IPS DF 6.9 (cell line): ENCODE measurements at regions not wholly inside any gene's neighbourhood (a gene's known extent, or its start where the extent isn't known, plus 50 kb on each side); places are given as distances from the start of the nearest gene placed in this dataset.
A peak's percentile ranks its signal among the peaks of the same experiment; 100 is the strongest.

ENCODE experiments used
- DNase-seq: peaks from one replicate; pipeline ENCODE4 v3.0.0-alpha.2; 2013; ENCODE audit warnings: low read depth, low spot score
- H3K27ac ChIP-seq: one replicate; pipeline ENCODE4 v1.5.1; 2013; ENCODE audit warnings: low read length, control low read depth
- H3K27me3 ChIP-seq: 2 replicates; pipeline ENCODE4 v1.6.1; 2013; ENCODE audit warnings: mild to moderate bottlenecking, low read length; ENCODE audit not compliant: control insufficient read depth, insufficient read depth
- H3K36me3 ChIP-seq: 2 replicates; pipeline ENCODE4 v1.6.1; 2013; ENCODE audit warnings: low read length; ENCODE audit not compliant: control insufficient read depth, insufficient read depth
- H3K4me1 ChIP-seq: 2 replicates; pipeline ENCODE4 v1.6.1; 2013; ENCODE audit warnings: low read length; ENCODE audit not compliant: control insufficient read depth, insufficient read depth
- H3K4me3 ChIP-seq: 2 replicates; pipeline ENCODE4 v1.5.1; 2013; ENCODE audit warnings: mild to moderate bottlenecking, low read length
- H3K9me3 ChIP-seq: 2 replicates; pipeline ENCODE4 v1.6.1; 2013; ENCODE audit warnings: low read length, inconsistent platforms; ENCODE audit not compliant: control insufficient read depth, insufficient read depth
- WGBS: extraction: QIAGEN DNeasy Blood & Tissue Kit; methylation state at CpG from one replicate; pipeline ENCODE4 v1.1.7; 2013; ENCODE audit warnings: mixed read lengths, missing lambda C conversion rate; ENCODE audit not compliant: insufficient read length, insufficient coverage; 5-methylcytosine and 5-hydroxymethylcytosine counted together

DNA sequence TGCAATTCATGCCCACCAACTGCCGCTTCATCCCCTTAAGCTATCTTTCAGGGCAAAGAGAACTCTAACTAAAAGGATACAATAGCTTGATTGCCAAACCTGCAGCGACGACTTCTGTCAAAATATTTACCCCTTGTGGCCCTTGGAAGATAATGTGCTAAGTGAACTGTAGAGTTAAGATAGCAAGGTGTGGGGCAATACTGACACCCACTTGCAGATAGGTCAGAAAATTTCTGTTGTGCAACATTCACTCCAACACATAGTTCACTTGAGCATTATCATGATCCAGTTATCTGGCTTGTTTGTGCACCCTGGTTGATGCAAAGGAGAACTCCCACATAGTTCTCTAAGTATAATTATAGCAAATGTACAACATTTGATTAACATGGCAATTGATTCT, 55.6 kb downstream of the RHOXF2B start:
- no CpG with 5 or more reads among the region's 3 CpGs for WGBS
- DNase-seq: no peak
- H3K27ac ChIP-seq: no peak overlapping the region

DNA sequence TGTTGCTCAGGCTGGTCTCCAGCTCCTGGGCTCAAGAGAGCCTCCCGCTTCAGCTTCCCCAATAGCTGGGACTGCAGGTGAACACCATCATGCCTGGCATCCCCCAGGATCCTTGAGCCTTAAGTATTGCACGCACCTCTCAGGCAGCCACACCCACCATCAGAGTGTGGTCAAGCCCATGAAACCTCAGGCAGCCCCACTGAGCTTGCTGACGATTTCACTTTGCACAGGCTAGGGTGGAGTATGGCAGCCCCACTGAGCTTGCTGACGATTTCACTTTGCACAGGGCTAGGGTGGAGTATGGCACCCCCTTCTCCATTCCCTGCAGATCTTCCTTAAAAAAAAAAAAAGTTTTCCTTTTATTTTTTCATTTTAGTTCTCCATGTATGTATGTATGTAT, 57.2 kb downstream of the RHOXF2B start:
- H3K4me1 ChIP-seq: 0 out of 2 replicates have a peak, but pooled peaks cover 1% of the 10 kb centered on the region
- no peaks in the 10 kb centered on the region for H3K9me3 ChIP-seq
- no CpG with 5 or more reads among the region's 4 CpGs for WGBS
- no peak for DNase-seq
- no peak overlapping the region for H3K4me3 ChIP-seq
- H3K36me3 ChIP-seq: no peaks in the 10 kb centered on the region
- no peak overlapping the region for H3K27ac ChIP-seq
- H3K27me3 ChIP-seq: peaks cover 28% of the 10 kb centered on the region

More for the DNA sequence above, 55.6 kb downstream of the RHOXF2B start:
- no peak overlapping the region for H3K4me3 ChIP-seq
- no peaks in the 10 kb centered on the region for H3K9me3 ChIP-seq
- peaks cover 12% of the 10 kb centered on the region for H3K27me3 ChIP-seq
- no peaks in the 10 kb centered on the region for H3K4me1 ChIP-seq
- no peaks in the 10 kb centered on the region for H3K36me3 ChIP-seq

DNA sequence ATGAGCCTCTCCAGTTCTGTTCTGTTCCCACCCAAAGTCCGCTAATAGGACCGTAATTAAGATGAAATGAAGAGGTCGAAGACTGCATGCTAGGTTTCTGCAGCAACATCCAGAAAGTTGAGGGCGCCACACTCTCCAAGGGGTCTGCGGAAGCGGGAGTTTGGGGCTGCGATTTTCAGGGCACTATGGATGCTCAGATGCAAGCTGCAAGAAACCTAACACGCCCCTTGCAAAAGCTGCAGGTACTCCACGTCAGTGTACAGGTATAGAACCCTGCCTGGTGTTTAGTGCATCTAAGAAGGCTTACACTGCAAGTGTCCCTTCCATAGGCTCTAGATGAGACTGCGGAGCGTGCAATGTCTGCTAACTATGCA, 61.4 kb downstream of the RHOXF2B start:
- WGBS: no CpG with 5 or more reads among the region's 11 CpGs
- H3K4me3 ChIP-seq: no peak overlapping the region
- H3K36me3 ChIP-seq: no peaks in the 10 kb centered on the region
- DNase-seq: no peak
- H3K9me3 ChIP-seq: no peaks in the 10 kb centered on the region
- H3K27me3 ChIP-seq: peaks cover 54% of the 10 kb centered on the region
- no peak overlapping the region for H3K27ac ChIP-seq
- 0 out of 2 replicates have a peak, but pooled peaks cover 1% of the 10 kb centered on the region for H3K4me1 ChIP-seq

DNA sequence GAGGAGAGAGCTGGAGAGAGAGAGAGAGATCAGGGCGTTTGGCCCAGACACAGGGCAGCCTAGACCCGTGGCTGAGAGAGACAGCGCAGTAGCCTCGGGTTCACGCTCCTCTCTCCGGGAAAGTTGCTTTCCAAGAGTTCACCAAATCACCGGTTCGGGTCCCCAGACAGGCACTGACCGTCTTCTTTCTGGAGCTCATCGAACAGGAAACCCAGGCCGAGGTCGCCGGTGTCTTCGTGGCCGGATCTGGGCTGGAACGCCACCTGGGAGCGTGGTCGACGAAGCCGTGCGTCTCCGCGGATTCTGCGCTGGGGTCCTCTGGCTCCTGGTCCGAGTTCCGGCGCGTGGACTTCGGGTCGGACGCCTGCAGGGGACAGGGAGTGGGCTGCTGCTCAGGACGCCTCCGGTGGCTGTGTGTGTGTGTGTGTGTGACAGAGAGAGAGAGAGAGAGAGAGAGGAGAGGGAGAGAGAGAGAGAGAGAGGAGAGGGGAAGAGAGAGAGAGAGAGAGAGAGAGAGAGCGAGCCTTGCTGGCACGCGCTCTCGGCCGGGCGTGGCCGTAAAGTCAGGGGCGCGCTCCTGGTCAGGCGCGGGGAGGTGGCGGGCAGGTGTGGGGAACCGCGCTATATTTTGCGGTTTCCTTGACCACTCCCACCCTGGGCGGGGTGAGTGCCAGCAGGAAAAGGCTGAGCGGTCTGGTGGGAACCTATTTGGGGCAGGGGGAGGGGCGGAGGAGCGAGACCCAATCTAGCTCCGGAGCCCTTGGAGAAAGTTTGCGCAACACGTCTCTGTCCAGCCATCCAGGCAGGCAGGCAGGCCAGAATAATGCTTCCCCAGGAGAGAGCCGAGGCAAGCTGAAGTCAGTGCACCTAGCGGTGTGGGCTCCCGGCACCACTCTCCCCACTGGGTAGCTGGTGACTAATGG, 62.1 kb downstream of the RHOXF2B start:
- no peak for DNase-seq

DNA sequence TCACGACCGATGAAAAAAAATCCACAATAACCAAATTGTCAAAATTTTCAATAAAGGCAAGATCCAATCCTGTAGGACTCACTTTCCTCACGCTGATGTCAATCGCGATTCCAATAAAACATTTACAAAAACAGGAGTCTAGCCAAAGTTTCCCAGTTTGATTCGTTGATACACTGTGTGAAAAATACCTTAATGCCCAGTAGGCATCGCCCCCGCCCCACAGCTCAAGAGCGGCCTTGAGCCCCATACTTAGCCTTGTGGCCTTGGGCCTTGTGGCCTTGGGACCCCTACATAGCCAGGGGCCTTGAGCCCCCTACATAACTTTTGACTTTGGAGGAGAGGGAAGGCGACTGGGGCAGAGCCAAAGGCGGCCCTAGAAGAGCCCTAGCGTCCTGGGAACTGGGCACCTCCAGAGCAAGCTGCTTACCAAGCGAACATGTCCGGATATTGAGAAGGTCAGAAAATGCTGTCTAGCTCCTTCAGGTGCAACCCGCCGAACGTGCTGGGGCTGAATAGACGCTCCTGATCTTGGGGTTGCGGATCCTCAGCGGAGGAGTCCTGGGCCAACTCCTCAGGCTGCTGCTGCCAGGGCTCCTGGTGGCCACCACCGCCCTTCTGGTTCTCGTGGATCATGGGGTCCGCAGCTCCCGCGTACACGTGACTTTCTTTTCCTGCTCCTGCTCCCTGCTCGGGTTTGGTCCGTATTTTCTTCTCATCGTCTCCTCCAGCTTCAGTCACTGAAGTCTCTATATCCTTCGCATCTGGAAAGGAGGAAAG, 62.9 kb downstream of the RHOXF2B start:
- H3K27me3 ChIP-seq: peaks cover 56% of the 10 kb centered on the region
- no peaks in the 10 kb centered on the region for H3K36me3 ChIP-seq
- H3K9me3 ChIP-seq: no peaks in the 10 kb centered on the region
- H3K27ac ChIP-seq: no peak overlapping the region
- DNase-seq: no peak
- no CpG with 5 or more reads among the region's 30 CpGs for WGBS
- 0 out of 2 replicates have a peak, but pooled peaks cover 1% of the 10 kb centered on the region for H3K4me1 ChIP-seq
- peak overlapping the region; percentile 25; the same call in 1 of the 2 replicates for H3K4me3 ChIP-seq

More for the DNA sequence above, 62.1 kb downstream of the RHOXF2B start:
- no peaks in the 10 kb centered on the region for H3K36me3 ChIP-seq
- peaks cover 56% of the 10 kb centered on the region for H3K27me3 ChIP-seq
- H3K4me3 ChIP-seq: peak overlapping the region; percentile 25; the same call in 1 of the 2 replicates
- no CpG with 5 or more reads among the region's 58 CpGs for WGBS
- no peaks in the 10 kb centered on the region for H3K9me3 ChIP-seq
- H3K4me1 ChIP-seq: 0 out of 2 replicates have a peak, but pooled peaks cover 1% of the 10 kb centered on the region
- H3K27ac ChIP-seq: no peak overlapping the region

DNA sequence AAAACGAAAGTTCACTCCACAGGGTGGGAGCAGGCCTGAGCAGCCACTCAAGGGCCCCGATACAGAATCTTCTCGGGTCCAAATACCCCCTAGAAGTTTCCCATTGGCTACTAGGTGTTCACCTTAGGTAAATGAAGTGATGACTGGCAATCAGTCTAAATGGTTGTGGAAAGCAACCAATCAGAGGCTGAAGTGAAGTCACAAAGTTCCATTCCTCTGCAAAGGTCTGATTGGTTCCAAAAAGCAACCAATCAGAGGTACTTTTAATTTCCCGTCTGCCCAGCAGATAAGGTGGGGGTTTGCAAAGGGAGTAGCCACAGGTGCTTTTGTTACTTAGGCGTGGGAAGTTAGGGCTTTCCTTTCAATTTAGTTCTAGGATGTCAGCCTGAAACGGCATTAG, 58.2 kb upstream of the NKAP start:
- no peaks in the 10 kb centered on the region; the same call in 1 of the 2 replicates for H3K4me1 ChIP-seq
- no peak for DNase-seq
- H3K27me3 ChIP-seq: peaks cover 47% of the 10 kb centered on the region
- WGBS: no CpG with 5 or more reads among the region's 6 CpGs
- no peak overlapping the region; the same call in 1 of the 2 replicates for H3K4me3 ChIP-seq
- no peak overlapping the region for H3K27ac ChIP-seq
- H3K9me3 ChIP-seq: no peaks in the 10 kb centered on the region
- no peaks in the 10 kb centered on the region for H3K36me3 ChIP-seq

DNA sequence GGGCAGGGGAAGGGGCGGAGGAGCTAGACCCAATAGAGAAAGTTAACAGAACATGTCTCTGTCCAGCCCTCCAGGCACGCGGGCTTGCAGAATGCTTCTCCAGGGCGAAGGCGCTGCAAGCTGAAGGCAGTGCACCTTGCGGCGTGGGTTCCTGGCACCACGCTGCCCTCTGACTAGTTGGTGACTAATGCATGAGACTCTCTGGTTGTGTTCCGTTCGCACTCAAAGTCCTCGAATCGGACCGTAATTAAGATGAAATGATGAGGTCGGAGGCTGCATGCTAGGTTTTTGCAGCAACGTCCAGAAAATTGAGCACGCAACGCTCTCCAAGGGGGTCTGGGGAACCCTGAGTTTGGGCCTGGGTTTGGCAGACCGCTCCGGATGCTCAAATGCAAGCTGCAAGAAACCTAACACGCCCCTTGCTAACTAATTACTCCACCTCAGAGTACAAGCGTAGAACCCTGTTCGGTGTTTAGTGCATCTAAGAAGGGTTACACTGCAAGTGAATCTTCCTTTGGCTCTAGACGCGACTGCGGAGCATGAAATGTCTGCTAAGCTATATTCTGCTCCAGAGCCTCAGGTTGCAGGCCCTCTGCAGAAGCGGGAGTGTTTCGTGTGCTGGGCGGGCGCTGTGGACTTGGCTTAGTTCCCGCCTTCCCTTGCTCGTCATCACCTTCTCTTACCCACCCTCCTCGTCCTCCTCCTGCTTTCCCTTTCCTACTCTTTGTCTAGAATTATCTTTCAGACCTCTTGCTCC, 57.1 kb upstream of the NKAP start:
- Histone ChIP-seq H3K36me3 (no peaks in the 10 kb centered on the region), H3K4me1 (no peaks in the 10 kb centered on the region; the same call in 1 of the 2 replicates), H3K27ac (no peak overlapping the region), H3K27me3 (peaks cover 58% of the 10 kb centered on the region), H3K4me3 (no peak overlapping the region; the same call in 1 of the 2 replicates), H3K9me3 (no peaks in the 10 kb centered on the region)
- no CpG with 5 or more reads among the region's 32 CpGs for WGBS
- DNase-seq: no peak

DNA sequence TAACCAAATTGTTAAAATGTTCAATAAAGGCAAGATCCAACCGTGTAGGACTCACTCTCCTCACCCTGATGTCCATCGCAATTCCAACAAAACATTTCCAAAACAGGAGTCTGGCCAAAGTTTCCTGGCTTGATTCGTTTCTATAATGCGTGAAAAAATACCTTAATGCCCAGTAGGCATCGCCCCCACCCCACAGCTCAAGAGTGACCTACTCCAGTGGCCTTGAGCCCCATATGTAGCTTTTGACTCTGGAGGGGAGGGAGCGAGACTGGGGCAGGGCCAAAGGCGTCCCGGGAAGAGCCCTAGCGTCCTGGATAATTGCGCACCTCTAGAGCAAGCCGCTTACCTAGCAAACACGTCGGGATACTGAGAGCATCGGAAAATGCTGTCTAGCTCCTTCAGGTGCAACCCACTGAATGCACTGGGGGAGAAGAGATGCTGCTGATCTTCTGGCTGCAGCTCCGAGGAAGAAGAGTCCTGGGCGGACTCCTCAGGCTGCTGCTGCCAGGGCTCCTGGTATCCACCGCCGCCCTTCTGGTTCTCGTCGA, 55.6 kb upstream of the NKAP start:
- H3K27ac ChIP-seq: no peak overlapping the region
- H3K9me3 ChIP-seq: no peaks in the 10 kb centered on the region
- DNase-seq: no peak
- no peaks in the 10 kb centered on the region for H3K36me3 ChIP-seq
- H3K4me3 ChIP-seq: peak overlapping the region; percentile 8; the same call in 1 of the 2 replicates
- no peaks in the 10 kb centered on the region; the same call in 1 of the 2 replicates for H3K4me1 ChIP-seq
- no CpG with 5 or more reads among the region's 20 CpGs for WGBS
- H3K27me3 ChIP-seq: peaks cover 70% of the 10 kb centered on the region

DNA sequence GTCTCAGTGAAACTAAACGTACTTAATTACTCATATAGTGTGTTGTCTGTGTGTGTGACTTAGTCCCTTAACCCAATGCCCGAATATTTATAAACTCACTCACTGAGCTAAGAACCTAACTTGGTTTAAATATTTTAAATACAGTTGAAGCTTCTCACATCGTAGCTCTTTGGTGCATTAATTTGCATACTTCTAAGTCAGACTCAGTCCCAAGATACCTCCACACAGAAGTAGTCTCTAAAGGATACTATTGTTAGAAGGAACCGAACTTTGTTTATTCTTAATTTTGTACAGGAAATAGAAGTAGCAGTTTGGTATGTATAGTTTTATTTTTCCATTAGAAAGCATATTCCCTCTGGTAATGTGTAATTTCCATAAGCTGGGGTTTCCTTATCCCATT, 54.0 kb upstream of the NKAP start:
- no peak for DNase-seq
- Histone ChIP-seq H3K4me3 (no peak overlapping the region), H3K9me3 (no peaks in the 10 kb centered on the region), H3K27me3 (peaks cover 79% of the 10 kb centered on the region), H3K36me3 (no peaks in the 10 kb centered on the region), H3K4me1 (no peaks in the 10 kb centered on the region; the same call in 1 of the 2 replicates), H3K27ac (no peak overlapping the region)
- no CpG with 5 or more reads among the region's 4 CpGs for WGBS
